Breast epithelium (tissue), 4 donors: ENCODE measurements at regions not wholly inside any gene's neighbourhood (a gene's known extent, or its start where the extent isn't known, plus 50 kb on each side); places are given as distances from the start of the nearest gene placed in this dataset.

Experiments
- DNase-seq, 2 donors: peaks; one replicate each; pipeline ENCODE4 v3.0.0-alpha.2; 2019; ENCODE audit warnings: low spot score in 2 of 2
- H3K27ac ChIP-seq, 2 donors: fragments of 200-600 bp; sonication (generic) in 1 of 2; one replicate each; pipeline ENCODE4 v1.5.1; 2016 to 2019; ENCODE audit warnings: mild to moderate bottlenecking in 1 of 2
- H3K27me3 ChIP-seq, 2 donors: fragments of 200-600 bp; sonication (generic) in 1 of 2; one replicate each; pipeline versions ENCODE4 v1.5.1 to v1.6.0; 2017 to 2019; ENCODE audit warnings: control low read depth in 1 of 2, mild to moderate bottlenecking in 1 of 2
- H3K36me3 ChIP-seq: fragments of 200-600 bp; one replicate; pipeline ENCODE4 v1.5.1; 2019
- H3K4me1 ChIP-seq, 2 donors: fragments of 200-600 bp; sonication (generic); one replicate each; pipeline ENCODE4 v1.5.1; 2016 to 2019; ENCODE audit warnings: control low read depth in 1 of 2
- H3K4me3 ChIP-seq, 3 donors: fragments of 200-600 bp; sonication (generic); 1 replicate in 2 of 3; 2 replicates in 1 of 3; pipeline ENCODE4 v1.5.1; 2016 to 2019; ENCODE audit warnings: mild to moderate bottlenecking in 3 of 3, moderate library complexity in 2 of 3
- H3K9me3 ChIP-seq, 2 donors: fragments of 200-600 bp; sonication (generic) in 1 of 2; one replicate each; pipeline ENCODE4 v1.5.1; 2016 to 2019; ENCODE audit warnings: control low read depth in 1 of 2
- CTCF ChIP-seq, 3 donors: fragments of 450-650 bp; IDR thresholded peaks; one replicate each; pipeline ENCODE4 v1.5.1; 2016 to 2017; ENCODE audit warnings: antibody characterized with exemption in 3 of 3, mild to moderate bottlenecking in 3 of 3, moderate library complexity in 3 of 3
- POLR2A ChIP-seq: fragments of 450-650 bp; IDR thresholded peaks from one replicate; pipeline ENCODE4 v1.6.1; 2016; ENCODE audit warnings: antibody characterized with exemption, mild to moderate bottlenecking, moderate library complexity
- POLR2AphosphoS5 ChIP-seq, 3 donors: sonication (generic); formaldehyde crosslinking; IDR thresholded peaks; one replicate each; pipeline ENCODE4 v1.6.1; 2017; ENCODE audit warnings: antibody characterized with exemption in 3 of 3
- intact Hi-C: fragments of 100-400 bp; cut with DNase I; formaldehyde crosslinking; loops from one replicate; pipeline ENCODE4 v1.15.1; 2023; ENCODE audit warnings: low total_unique reads

- intact Hi-C loops: no loop called here
- TF ChIP-seq POLR2A (no peak), POLR2AphosphoS5 (IDR thresholded peaks at IDR 0.05) (no peak), CTCF (IDR thresholded peaks at IDR 0.05) (no peak)
- Histone ChIP-seq H3K9me3 (no peaks in the 10 kb centered on the region), H3K27me3 (no peaks in the 10 kb centered on the region), H3K36me3 (no peaks in the 10 kb centered on the region), H3K4me3 (no peak overlapping the region), H3K27ac (no peak overlapping the region), H3K4me1 (no peaks in the 10 kb centered on the region)
- DNase-seq: no peak
Measured at GRCh38 chr5:115413651-115414050, 117.2 kb upstream of the CCDC112 start.

GRCh38 chr5:115409094-115409493, 112.6 kb upstream of the CCDC112 start:
- DNase-seq: no peak
- H3K27ac ChIP-seq: no peak overlapping the region
- no peaks in the 10 kb centered on the region for H3K36me3 ChIP-seq
- no peaks in the 10 kb centered on the region for H3K27me3 ChIP-seq
- no peaks in the 10 kb centered on the region for H3K4me1 ChIP-seq
- no peaks in the 10 kb centered on the region for H3K9me3 ChIP-seq
- intact Hi-C loops: no loop called here
- no peak for TF ChIP-seq POLR2A
- TF ChIP-seq CTCF (IDR thresholded peaks at IDR 0.05): no peak
- no peak for TF ChIP-seq POLR2AphosphoS5 (IDR thresholded peaks at IDR 0.05)
- no peak overlapping the region for H3K4me3 ChIP-seq

- Histone ChIP-seq H3K27me3 (no peaks in the 10 kb centered on the region), H3K4me3 (no peak overlapping the region), H3K36me3 (no peaks in the 10 kb centered on the region), H3K27ac (no peak overlapping the region), H3K9me3 (no peaks in the 10 kb centered on the region), H3K4me1 (no peaks in the 10 kb centered on the region)
- DNase-seq: no peak
- intact Hi-C loops: no loop called here
- TF ChIP-seq CTCF (IDR thresholded peaks at IDR 0.05) (no peak), POLR2A (no peak), POLR2AphosphoS5 (IDR thresholded peaks at IDR 0.05) (no peak)
Measured at GRCh38 chr5:115402822-115403577, 106.5 kb upstream of the CCDC112 start.

- H3K27ac ChIP-seq: peak overlapping the region in 1 of 2 donors; percentile 32
- no peaks in the 10 kb centered on the region for H3K9me3 ChIP-seq
- H3K4me3 ChIP-seq: no peak overlapping the region
- H3K36me3 ChIP-seq: no peaks in the 10 kb centered on the region
- intact Hi-C loops: no loop called here
- no peaks in the 10 kb centered on the region for H3K27me3 ChIP-seq
- no peaks in the 10 kb centered on the region for H3K4me1 ChIP-seq
- TF ChIP-seq POLR2A (no peak), CTCF (IDR thresholded peaks at IDR 0.05) (no peak), POLR2AphosphoS5 (IDR thresholded peaks at IDR 0.05) (no peak)
- no peak for DNase-seq
Measured at GRCh38 chr5:115402092-115402491, 105.6 kb upstream of the CCDC112 start.

GRCh38 chr5:115398719-115399118, 102.3 kb upstream of the CCDC112 start:
- no peak overlapping the region for H3K27ac ChIP-seq
- TF ChIP-seq POLR2AphosphoS5 (IDR thresholded peaks at IDR 0.05) (no peak), POLR2A (no peak)
- H3K36me3 ChIP-seq: no peaks in the 10 kb centered on the region
- no peak overlapping the region for H3K4me3 ChIP-seq
- H3K27me3 ChIP-seq: no peaks in the 10 kb centered on the region
- no peak for DNase-seq
- H3K4me1 ChIP-seq: no peaks in the 10 kb centered on the region
- intact Hi-C loops: no loop called here
- no peaks in the 10 kb centered on the region for H3K9me3 ChIP-seq
